22Rv1 (cell line): ENCODE measurements at regions not wholly inside any gene's neighbourhood (a gene's known extent, or its start where the extent isn't known, plus 50 kb on each side); places are given as distances from the start of the nearest gene placed in this dataset.

ENCODE experiments used
- H3K27ac ChIP-seq: fragments of 450-650 bp; 2 replicates; pipeline ENCODE4 v1.5.1; 2017
- ZFX ChIP-seq: fragments of 450-650 bp; IDR thresholded peaks from 2 replicates; pipeline ENCODE4 v1.6.1; 2017; ENCODE audit warnings: antibody characterized with exemption, borderline replicate concordance
- TF ChIP-seq, protein P1 (sequence below): fragments of 450-650 bp; IDR thresholded peaks from 2 replicates; pipeline ENCODE4 v1.5.1; 2017; ENCODE audit warnings: mild to moderate bottlenecking

DNA sequence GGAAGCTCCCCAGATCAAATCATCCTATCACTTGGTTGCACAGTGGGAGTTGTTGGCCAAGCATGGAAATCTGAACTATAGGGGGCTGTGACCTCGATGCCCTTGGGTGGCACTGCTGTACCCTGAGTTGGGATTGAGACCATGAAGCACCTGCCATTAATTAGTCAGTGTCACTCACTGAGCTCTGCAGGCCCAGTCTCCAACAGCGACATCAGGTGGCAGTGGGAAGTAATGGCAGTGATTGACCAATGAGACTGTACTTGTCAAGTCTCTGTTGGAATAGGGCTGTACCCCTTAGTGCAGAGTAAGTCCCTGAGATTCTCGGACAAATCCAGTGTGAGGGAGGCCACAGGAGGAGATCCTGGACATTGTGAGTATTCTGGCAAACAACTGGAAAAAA is 118.0 kb upstream of the RPL38 start:
- TF ChIP-seq ZFX, result no peak
- TF ChIP-seq, protein P1, sequence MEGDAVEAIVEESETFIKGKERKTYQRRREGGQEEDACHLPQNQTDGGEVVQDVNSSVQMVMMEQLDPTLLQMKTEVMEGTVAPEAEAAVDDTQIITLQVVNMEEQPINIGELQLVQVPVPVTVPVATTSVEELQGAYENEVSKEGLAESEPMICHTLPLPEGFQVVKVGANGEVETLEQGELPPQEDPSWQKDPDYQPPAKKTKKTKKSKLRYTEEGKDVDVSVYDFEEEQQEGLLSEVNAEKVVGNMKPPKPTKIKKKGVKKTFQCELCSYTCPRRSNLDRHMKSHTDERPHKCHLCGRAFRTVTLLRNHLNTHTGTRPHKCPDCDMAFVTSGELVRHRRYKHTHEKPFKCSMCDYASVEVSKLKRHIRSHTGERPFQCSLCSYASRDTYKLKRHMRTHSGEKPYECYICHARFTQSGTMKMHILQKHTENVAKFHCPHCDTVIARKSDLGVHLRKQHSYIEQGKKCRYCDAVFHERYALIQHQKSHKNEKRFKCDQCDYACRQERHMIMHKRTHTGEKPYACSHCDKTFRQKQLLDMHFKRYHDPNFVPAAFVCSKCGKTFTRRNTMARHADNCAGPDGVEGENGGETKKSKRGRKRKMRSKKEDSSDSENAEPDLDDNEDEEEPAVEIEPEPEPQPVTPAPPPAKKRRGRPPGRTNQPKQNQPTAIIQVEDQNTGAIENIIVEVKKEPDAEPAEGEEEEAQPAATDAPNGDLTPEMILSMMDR, result peak; percentile 46
- H3K27ac ChIP-seq, result no peak overlapping the region

DNA sequence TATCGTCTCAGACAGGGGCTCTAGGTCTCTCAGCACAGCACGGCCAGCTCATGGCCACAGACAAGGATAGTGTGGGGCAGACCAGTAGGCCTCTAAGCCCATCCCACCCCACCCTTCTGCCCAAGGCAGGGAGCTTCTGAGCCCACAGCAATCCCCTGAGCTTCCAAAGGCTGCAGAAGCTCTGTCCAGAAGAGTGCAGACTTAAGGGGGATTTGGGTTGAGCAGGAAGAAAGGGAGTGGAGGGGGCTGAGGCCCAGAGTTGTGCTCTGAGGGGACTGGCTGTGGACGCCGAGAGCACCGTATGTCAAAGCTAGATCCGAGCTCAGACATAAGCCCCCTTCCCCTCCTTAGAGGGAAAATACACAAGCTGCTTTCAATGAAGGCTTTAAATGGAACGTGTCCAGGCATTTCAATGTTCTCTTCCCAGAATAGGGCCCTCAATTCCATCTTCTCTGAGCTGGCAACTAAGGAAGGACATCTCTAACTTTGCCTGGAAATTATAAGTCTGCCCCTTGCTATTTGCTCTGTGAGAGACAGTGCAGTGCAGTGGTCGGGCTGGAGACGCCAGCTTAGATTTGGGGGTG is 116.4 kb upstream of the RPL38 start:
- TF ChIP-seq, protein P1, result no peak
- TF ChIP-seq ZFX, result no peak

DNA sequence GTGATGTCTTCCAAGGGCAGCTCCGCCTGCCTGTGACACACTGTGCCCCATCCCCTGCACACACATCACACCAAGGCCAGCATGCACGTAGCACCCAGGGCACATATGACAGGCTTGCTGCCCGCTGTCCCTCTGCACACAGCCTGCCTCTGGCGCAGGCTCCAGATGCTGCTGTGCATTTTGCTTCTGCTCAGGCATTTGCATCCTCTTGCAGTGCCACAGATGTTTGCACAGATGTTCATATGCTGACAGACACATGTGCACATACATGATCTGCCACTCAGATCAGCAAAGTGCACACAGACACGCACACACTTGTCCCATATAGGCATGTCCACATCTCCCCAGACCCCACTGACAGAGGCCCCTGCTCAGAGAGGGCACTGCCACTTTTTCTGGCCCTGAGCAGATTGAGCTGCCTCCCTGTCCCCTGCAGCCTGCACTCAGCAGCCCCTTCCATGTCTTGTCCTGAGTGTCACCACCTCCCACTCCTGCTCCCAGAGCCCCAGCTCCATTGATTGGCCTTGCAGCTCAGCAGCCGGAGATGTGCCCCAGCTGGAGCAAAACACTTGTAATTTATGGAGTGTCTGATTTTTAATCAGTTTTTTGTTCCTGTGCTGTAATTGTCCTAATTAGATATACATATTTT is 115.1 kb upstream of the RPL38 start:
- H3K27ac ChIP-seq, result no peak overlapping the region
- TF ChIP-seq, protein P1, result no peak
- no peak for TF ChIP-seq ZFX

More for the DNA sequence above, 116.4 kb upstream of the RPL38 start:
- H3K27ac ChIP-seq, result no peak overlapping the region

DNA sequence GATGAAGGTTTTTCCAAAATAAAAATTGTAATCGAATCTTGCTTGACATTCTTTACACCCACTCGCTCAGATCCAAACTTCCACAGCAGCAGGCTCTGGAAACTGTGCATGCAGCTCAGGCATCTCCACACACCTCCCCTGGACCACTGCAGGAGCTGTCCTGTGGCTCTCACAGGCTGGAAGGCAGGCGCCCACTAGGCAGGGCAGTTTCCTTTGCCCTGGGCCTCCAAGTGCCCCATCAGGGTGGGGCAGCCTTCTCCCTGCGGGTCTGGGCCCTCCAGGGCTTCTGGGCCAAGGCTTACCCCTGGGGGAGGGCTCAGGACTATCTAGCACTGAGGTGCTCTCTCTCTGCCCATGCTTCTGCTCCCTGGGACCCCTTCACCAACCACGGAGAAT is 114.5 kb upstream of the RPL38 start:
- TF ChIP-seq ZFX, result no peak
- TF ChIP-seq, protein P1, result no peak
- no peak overlapping the region for H3K27ac ChIP-seq

DNA sequence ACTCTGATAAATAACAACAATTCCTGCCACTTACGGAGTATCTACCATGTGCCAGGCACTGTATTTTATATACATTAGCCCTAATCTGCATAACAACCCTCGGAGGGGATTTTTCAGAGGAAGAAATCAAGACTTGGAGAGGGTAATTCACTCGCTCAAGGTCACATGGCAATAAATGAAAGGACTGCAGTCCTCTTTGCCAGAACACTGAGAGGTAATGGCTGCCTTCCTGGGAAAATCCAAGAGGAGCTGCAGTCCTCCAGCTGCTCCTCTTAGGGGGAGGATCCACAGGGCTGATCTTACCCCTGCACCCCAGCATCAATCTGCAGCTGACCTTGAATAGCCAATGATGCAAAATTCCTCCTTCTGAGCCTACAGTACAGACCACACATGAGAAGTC is 114.1 kb upstream of the RPL38 start:
- H3K27ac ChIP-seq, result no peak overlapping the region
- TF ChIP-seq, protein P1, result no peak
- no peak for TF ChIP-seq ZFX

DNA sequence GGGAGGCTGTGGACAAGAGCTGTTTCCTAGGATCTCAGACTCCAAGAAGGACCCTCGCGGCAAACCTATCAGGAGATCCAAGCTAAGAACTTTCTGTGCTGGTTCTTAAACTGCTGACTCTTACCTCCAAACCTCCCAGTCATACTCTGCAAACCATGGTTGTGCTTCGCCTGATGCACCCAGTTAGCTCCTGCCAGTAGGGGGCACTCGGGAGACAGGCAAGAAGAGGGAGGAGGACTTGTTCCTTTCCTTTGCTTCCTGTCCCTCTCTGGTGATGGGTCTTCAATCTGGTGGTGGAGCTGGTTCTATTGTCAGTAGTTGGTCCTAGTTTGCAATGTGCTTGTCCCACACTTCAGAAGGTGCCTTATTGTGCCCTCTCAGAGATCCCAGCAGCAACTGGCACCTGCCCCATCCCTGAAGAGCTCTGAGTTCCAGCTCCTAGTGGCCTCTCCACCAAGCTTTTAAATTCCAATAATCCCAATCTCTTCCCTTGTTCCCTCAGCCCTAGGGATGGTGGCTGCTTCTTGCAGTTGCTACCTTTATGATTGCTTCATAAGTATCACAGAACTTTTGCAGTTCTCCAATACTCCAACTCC is 113.5 kb upstream of the RPL38 start:
- H3K27ac ChIP-seq, result no peak overlapping the region
- TF ChIP-seq, protein P1, result peak; percentile 88
- no peak for TF ChIP-seq ZFX

DNA sequence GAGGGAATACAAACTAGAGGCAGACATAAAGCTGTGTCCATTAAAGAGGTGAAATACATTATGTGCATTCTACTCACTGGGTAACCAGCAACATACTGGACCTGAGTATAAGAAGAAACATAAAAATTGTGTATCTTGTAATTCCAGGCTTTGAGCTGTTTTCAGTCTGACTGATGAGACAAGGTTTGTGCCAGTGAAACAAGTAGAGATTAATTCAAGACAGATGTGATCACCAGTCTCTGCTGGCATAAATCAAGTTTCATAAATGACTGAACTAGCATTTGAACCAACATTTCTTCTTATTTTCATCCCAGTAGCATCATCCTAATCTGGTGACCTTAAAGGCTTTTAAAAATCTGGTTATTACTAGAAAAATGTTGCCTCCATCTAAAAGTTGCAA is 108.8 kb upstream of the RPL38 start:
- no peak for TF ChIP-seq ZFX
- TF ChIP-seq, protein P1, result no peak

More for the DNA sequence above, 108.8 kb upstream of the RPL38 start:
- H3K27ac ChIP-seq, result no peak overlapping the region
